Peyer's patch (tissue), 4 donors: ENCODE measurements at regions not wholly inside any gene's neighbourhood (a gene's known extent, or its start where the extent isn't known, plus 50 kb on each side); places are given as distances from the start of the nearest gene placed in this dataset.

Source experiments
- DNase-seq, 3 donors: peaks; one replicate each; pipeline ENCODE4 v3.0.0-alpha.2; 2017 to 2019
- H3K27ac ChIP-seq, 4 donors: fragments of 200-600 bp; sonication (generic); one replicate each; pipeline ENCODE4 v1.5.1; 2016 to 2019
- H3K27me3 ChIP-seq, 2 donors: fragments of 200-600 bp; sonication (generic); one replicate each; pipeline ENCODE4 v1.5.1; 2019
- H3K36me3 ChIP-seq, 3 donors: fragments of 200-600 bp; sonication (generic); one replicate each; pipeline ENCODE4 v1.5.1; 2016 to 2019
- H3K4me1 ChIP-seq, 4 donors: fragments of 200-600 bp; sonication (generic); one replicate each; pipeline ENCODE4 v1.5.1; 2016 to 2019
- H3K4me3 ChIP-seq, 4 donors: fragments of 200-600 bp; sonication (generic); 1 replicate in 3 of 4; 2 replicates in 1 of 4; pipeline ENCODE4 v1.5.1; 2016 to 2019; ENCODE audit warnings: mild to moderate bottlenecking in 1 of 4
- H3K9me3 ChIP-seq, 4 donors: fragments of 200-600 bp; sonication (generic); one replicate each; pipeline ENCODE4 v1.5.1; 2016 to 2019; ENCODE audit warnings: mild to moderate bottlenecking in 1 of 4
- CTCF ChIP-seq, 6 experiments: fragments of 450-650 bp in 4 of 6; fragments of 200-600 bp in 2 of 6; sonication (generic) in 1 of 6; IDR thresholded peaks; one replicate each; pipeline ENCODE4 v1.5.1; 2017 to 2019; ENCODE audit warnings: antibody characterized with exemption in 6 of 6, mild to moderate bottlenecking in 3 of 6, moderate library complexity in 1 of 6
- POLR2A ChIP-seq, 2 donors: fragments of 450-650 bp; IDR thresholded peaks; one replicate each; pipeline ENCODE4 v1.5.1; 2017; ENCODE audit warnings: antibody characterized with exemption in 2 of 2, mild to moderate bottlenecking in 2 of 2, moderate library complexity in 2 of 2

DNA sequence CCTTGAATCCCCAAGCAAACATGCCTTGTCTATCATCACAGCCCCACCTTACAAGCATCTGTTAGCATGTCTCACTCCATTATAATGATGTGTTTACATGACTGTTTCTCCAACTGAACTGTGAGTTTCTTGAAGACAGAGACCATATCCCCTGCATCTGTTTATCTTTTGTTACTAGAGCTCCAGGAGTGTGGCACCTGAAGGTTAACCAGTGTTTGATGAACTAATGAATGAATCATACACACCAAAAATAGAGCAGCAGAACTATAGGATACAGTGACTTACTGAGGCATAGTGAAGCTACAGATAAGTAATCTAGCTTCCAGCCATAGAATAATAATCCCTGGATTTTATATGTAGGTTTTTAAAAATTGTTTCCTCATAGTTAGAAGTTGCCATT is 331.0 kb downstream of the PCDH7 start:
- TF ChIP-seq CTCF (IDR thresholded peaks at IDR 0.05) (no peak), POLR2A (IDR thresholded peaks at IDR 0.05) (no peak)
- no peaks in the 10 kb centered on the region for H3K27me3 ChIP-seq
- H3K4me1 ChIP-seq: no peaks in the 10 kb centered on the region
- DNase-seq: no peak
- H3K36me3 ChIP-seq: no peaks in the 10 kb centered on the region
- H3K4me3 ChIP-seq: no peak overlapping the region
- H3K27ac ChIP-seq: no peak overlapping the region
- no peaks in the 10 kb centered on the region for H3K9me3 ChIP-seq

- H3K36me3 ChIP-seq: no peaks in the 10 kb centered on the region
- H3K4me3 ChIP-seq: no peak overlapping the region
- H3K27me3 ChIP-seq: no peaks in the 10 kb centered on the region
- no peak overlapping the region for H3K27ac ChIP-seq
- H3K9me3 ChIP-seq: no peaks in the 10 kb centered on the region
- no peak for DNase-seq
- no peak for TF ChIP-seq POLR2A (IDR thresholded peaks at IDR 0.05)
- H3K4me1 ChIP-seq: no peaks in the 10 kb centered on the region
Observed at GRCh38 chr4:31051565-31051964, 331.4 kb downstream of the PCDH7 start.

- TF ChIP-seq CTCF (IDR thresholded peaks at IDR 0.05) (no peak), POLR2A (IDR thresholded peaks at IDR 0.05) (no peak)
- Histone ChIP-seq H3K36me3 (no peaks in the 10 kb centered on the region), H3K27ac (no peak overlapping the region), H3K9me3 (no peaks in the 10 kb centered on the region), H3K4me1 (no peaks in the 10 kb centered on the region), H3K4me3 (no peak overlapping the region), H3K27me3 (no peaks in the 10 kb centered on the region)
- DNase-seq: no peak
Observed at GRCh38 chr4:31052519-31052918, 332.4 kb downstream of the PCDH7 start.

DNA sequence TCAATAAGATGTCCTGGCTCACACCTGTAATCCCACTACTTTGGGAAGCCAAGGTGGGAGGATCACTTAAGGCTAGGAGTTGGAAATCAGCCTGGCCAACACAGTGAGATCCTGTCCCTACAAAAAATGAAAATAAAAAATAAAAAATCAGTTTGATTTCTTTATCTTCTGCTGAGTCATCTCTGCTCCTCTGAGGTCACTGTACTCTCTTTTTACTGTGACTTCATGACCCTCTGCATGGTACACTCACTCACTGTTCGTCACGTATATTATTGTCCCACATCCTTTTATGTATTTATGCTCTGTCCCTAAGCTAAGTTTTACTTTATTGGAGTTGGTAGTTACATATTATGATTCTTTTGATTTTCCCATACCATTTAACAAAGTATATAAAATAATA is 333.3 kb downstream of the PCDH7 start:
- TF ChIP-seq POLR2A (IDR thresholded peaks at IDR 0.05): no peak
- TF ChIP-seq CTCF (IDR thresholded peaks at IDR 0.05): no peak
- Histone ChIP-seq H3K27me3 (no peaks in the 10 kb centered on the region), H3K27ac (no peak overlapping the region), H3K4me3 (no peak overlapping the region), H3K9me3 (no peaks in the 10 kb centered on the region), H3K4me1 (no peaks in the 10 kb centered on the region), H3K36me3 (no peaks in the 10 kb centered on the region)
- no peak for DNase-seq

GRCh38 chr4:31054295-31054694 is 334.1 kb downstream of the PCDH7 start:
- H3K4me1 ChIP-seq: no peaks in the 10 kb centered on the region
- no peak overlapping the region for H3K27ac ChIP-seq
- no peaks in the 10 kb centered on the region for H3K27me3 ChIP-seq
- H3K4me3 ChIP-seq: no peak overlapping the region
- H3K36me3 ChIP-seq: no peaks in the 10 kb centered on the region
- no peak for DNase-seq
- H3K9me3 ChIP-seq: no peaks in the 10 kb centered on the region
- no peak for TF ChIP-seq CTCF (IDR thresholded peaks at IDR 0.05)
- TF ChIP-seq POLR2A (IDR thresholded peaks at IDR 0.05): no peak

- Histone ChIP-seq H3K27me3 (no peaks in the 10 kb centered on the region), H3K27ac (no peak overlapping the region)
Observed at GRCh38 chr4:31058656-31059055, 338.5 kb downstream of the PCDH7 start.

More at GRCh38 chr4:31058656-31059055, 338.5 kb downstream of the PCDH7 start:
- Histone ChIP-seq H3K4me1 (no peaks in the 10 kb centered on the region), H3K9me3 (no peaks in the 10 kb centered on the region), H3K4me3 (no peak overlapping the region), H3K36me3 (no peaks in the 10 kb centered on the region)
- TF ChIP-seq POLR2A (IDR thresholded peaks at IDR 0.05) (no peak), CTCF (IDR thresholded peaks at IDR 0.05) (no peak)
- no peak for DNase-seq
